K562 (cell line): ENCODE measurements at regions not wholly inside any gene's neighbourhood (a gene's known extent, or its start where the extent isn't known, plus 50 kb on each side); places are given as distances from the start of the nearest gene placed in this dataset.

Experiments used
- MBD2 ChIP-seq: sonication (generic); IDR thresholded peaks from 2 replicates; pipeline ENCODE4 v1.6.1; 2016; ENCODE audit warnings: low read depth, borderline replicate concordance
- MXI1 ChIP-seq: IDR thresholded peaks from 2 replicates; pipeline ENCODE4 v1.6.1; 2011; ENCODE audit warnings: low read depth, mild to moderate bottlenecking, improper control_type of control experiment, low read length
- NFXL1 ChIP-seq: fragments of 450-650 bp; formaldehyde crosslinking; IDR thresholded peaks from 2 replicates; pipeline ENCODE4 v1.4.0; 2021; ENCODE audit warnings: mild to moderate bottlenecking
- SNRNP70 ChIP-seq: fragments of 200-400 bp; formaldehyde crosslinking; optimal IDR thresholded peaks from 2 replicates; pipeline ENCODE3; 2017; ENCODE audit warnings: low read depth, low read length
- TF ChIP-seq, protein P1 (sequence below): fragments of 200-600 bp; sonication (generic); IDR thresholded peaks from one replicate; pipeline ENCODE4 v1.6.1; 2012; ENCODE audit warnings: mild to moderate bottlenecking, low read depth, low read length, inconsistent platforms

- TF ChIP-seq, protein P1, sequence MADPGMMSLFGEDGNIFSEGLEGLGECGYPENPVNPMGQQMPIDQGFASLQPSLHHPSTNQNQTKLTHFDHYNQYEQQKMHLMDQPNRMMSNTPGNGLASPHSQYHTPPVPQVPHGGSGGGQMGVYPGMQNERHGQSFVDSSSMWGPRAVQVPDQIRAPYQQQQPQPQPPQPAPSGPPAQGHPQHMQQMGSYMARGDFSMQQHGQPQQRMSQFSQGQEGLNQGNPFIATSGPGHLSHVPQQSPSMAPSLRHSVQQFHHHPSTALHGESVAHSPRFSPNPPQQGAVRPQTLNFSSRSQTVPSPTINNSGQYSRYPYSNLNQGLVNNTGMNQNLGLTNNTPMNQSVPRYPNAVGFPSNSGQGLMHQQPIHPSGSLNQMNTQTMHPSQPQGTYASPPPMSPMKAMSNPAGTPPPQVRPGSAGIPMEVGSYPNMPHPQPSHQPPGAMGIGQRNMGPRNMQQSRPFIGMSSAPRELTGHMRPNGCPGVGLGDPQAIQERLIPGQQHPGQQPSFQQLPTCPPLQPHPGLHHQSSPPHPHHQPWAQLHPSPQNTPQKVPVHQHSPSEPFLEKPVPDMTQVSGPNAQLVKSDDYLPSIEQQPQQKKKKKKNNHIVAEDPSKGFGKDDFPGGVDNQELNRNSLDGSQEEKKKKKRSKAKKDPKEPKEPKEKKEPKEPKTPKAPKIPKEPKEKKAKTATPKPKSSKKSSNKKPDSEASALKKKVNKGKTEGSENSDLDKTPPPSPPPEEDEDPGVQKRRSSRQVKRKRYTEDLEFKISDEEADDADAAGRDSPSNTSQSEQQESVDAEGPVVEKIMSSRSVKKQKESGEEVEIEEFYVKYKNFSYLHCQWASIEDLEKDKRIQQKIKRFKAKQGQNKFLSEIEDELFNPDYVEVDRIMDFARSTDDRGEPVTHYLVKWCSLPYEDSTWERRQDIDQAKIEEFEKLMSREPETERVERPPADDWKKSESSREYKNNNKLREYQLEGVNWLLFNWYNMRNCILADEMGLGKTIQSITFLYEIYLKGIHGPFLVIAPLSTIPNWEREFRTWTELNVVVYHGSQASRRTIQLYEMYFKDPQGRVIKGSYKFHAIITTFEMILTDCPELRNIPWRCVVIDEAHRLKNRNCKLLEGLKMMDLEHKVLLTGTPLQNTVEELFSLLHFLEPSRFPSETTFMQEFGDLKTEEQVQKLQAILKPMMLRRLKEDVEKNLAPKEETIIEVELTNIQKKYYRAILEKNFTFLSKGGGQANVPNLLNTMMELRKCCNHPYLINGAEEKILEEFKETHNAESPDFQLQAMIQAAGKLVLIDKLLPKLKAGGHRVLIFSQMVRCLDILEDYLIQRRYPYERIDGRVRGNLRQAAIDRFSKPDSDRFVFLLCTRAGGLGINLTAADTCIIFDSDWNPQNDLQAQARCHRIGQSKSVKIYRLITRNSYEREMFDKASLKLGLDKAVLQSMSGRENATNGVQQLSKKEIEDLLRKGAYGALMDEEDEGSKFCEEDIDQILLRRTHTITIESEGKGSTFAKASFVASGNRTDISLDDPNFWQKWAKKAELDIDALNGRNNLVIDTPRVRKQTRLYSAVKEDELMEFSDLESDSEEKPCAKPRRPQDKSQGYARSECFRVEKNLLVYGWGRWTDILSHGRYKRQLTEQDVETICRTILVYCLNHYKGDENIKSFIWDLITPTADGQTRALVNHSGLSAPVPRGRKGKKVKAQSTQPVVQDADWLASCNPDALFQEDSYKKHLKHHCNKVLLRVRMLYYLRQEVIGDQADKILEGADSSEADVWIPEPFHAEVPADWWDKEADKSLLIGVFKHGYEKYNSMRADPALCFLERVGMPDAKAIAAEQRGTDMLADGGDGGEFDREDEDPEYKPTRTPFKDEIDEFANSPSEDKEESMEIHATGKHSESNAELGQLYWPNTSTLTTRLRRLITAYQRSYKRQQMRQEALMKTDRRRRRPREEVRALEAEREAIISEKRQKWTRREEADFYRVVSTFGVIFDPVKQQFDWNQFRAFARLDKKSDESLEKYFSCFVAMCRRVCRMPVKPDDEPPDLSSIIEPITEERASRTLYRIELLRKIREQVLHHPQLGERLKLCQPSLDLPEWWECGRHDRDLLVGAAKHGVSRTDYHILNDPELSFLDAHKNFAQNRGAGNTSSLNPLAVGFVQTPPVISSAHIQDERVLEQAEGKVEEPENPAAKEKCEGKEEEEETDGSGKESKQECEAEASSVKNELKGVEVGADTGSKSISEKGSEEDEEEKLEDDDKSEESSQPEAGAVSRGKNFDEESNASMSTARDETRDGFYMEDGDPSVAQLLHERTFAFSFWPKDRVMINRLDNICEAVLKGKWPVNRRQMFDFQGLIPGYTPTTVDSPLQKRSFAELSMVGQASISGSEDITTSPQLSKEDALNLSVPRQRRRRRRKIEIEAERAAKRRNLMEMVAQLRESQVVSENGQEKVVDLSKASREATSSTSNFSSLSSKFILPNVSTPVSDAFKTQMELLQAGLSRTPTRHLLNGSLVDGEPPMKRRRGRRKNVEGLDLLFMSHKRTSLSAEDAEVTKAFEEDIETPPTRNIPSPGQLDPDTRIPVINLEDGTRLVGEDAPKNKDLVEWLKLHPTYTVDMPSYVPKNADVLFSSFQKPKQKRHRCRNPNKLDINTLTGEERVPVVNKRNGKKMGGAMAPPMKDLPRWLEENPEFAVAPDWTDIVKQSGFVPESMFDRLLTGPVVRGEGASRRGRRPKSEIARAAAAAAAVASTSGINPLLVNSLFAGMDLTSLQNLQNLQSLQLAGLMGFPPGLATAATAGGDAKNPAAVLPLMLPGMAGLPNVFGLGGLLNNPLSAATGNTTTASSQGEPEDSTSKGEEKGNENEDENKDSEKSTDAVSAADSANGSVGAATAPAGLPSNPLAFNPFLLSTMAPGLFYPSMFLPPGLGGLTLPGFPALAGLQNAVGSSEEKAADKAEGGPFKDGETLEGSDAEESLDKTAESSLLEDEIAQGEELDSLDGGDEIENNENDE, result no peak
- TF ChIP-seq MXI1, result no peak
- TF ChIP-seq NFXL1 (CRISPR knock-in tag), result no peak
- TF ChIP-seq MBD2, result no peak
- no peak for TF ChIP-seq SNRNP70
Observed at GRCh38 chr5:106277540-106278096, 1393.1 kb downstream of the EFNA5 start (continued).
